CD14-positive monocyte (primary cell): ENCODE measurements at regions not wholly inside any gene's neighbourhood (a gene's known extent, or its start where the extent isn't known, plus 50 kb on each side); places are given as distances from the start of the nearest gene placed in this dataset.

Source experiments
- DNase-seq, 3 donors: peaks; one replicate each; pipeline ENCODE4 v3.0.0-alpha.2; 2011 to 2022
- H2AFZ ChIP-seq: 2 replicates; pipeline ENCODE4 v1.6.0; 2012; ENCODE audit warnings: mild to moderate bottlenecking, low read depth, low read length, inconsistent platforms; ENCODE audit not compliant: insufficient read depth, poor library complexity, severe bottlenecking
- H3K27ac ChIP-seq, 2 donors: 1 replicate in 1 of 2; 2 replicates in 1 of 2; pipeline ENCODE4 v1.5.1; 2012 to 2013; ENCODE audit warnings: low read length in 2 of 2, control low read depth in 1 of 2, inconsistent platforms in 1 of 2, low read depth in 1 of 2, mild to moderate bottlenecking in 1 of 2
- H3K27me3 ChIP-seq, 2 donors: one replicate each; pipeline versions ENCODE4 v1.6.0 to v1.6.1; 2011 to 2013; ENCODE audit warnings: low read length in 2 of 2; ENCODE audit not compliant: control insufficient read depth in 2 of 2, insufficient read depth in 2 of 2
- H3K36me3 ChIP-seq, 2 donors: replicated peaks in 1 of 2; 1 replicate in 1 of 2; 2 replicates in 1 of 2; pipeline versions ENCODE4 v1.5.1 to v1.6.1; 2012 to 2013; ENCODE audit warnings: low read length in 2 of 2, control low read depth in 1 of 2, inconsistent platforms in 1 of 2, mild to moderate bottlenecking in 1 of 2; ENCODE audit not compliant: insufficient read depth in 2 of 2, control insufficient read depth in 1 of 2
- H3K4me1 ChIP-seq, 2 donors: 1 replicate in 1 of 2; 2 replicates in 1 of 2; pipeline versions ENCODE4 v1.5.1 to v1.6.1; 2012 to 2013; ENCODE audit warnings: low read length in 2 of 2, control low read depth in 1 of 2, inconsistent platforms in 1 of 2, mild to moderate bottlenecking in 1 of 2, moderate library complexity in 1 of 2; ENCODE audit not compliant: insufficient read depth in 2 of 2, control insufficient read depth in 1 of 2
- H3K4me2 ChIP-seq: replicated peaks from 2 replicates; pipeline ENCODE3; 2012; ENCODE audit warnings: low read length, moderate library complexity, mild to moderate bottlenecking; ENCODE audit not compliant: poor library complexity, severe bottlenecking; ENCODE audit errors: extremely low read depth
- H3K4me3 ChIP-seq, 3 experiments: fragments of 200-600 bp in 1 of 3; sonication (generic) in 1 of 3; replicated peaks in 1 of 3; 1 replicate in 2 of 3; 2 replicates in 1 of 3; pipeline ENCODE4 v1.5.1; 2011 to 2013; ENCODE audit warnings: low read length in 3 of 3, mild to moderate bottlenecking in 3 of 3, control low read depth in 2 of 3, low read depth in 2 of 3, inconsistent platforms in 1 of 3, moderate library complexity in 1 of 3
- H3K79me2 ChIP-seq: 2 replicates; pipeline ENCODE4 v1.6.0; 2012; ENCODE audit warnings: mild to moderate bottlenecking, control low read depth, inconsistent platforms, low read length, moderate library complexity; ENCODE audit not compliant: insufficient read depth
- H3K9ac ChIP-seq: 2 replicates; pipeline ENCODE4 v1.6.0; 2017; ENCODE audit warnings: low read length, mild to moderate bottlenecking; ENCODE audit not compliant: insufficient read depth, poor library complexity, severe bottlenecking
- H3K9me3 ChIP-seq, 2 donors: replicated peaks in 1 of 2; 1 replicate in 1 of 2; 2 replicates in 1 of 2; pipeline versions ENCODE4 v1.5.1 to v1.6.1; 2012 to 2013; ENCODE audit warnings: low read length in 2 of 2, control low read depth in 1 of 2; ENCODE audit not compliant: control insufficient read depth in 1 of 2, insufficient read depth in 1 of 2
- H4K20me1 ChIP-seq: 2 replicates; pipeline ENCODE4 v1.6.0; 2012; ENCODE audit warnings: mild to moderate bottlenecking, low read length, control low read depth, moderate library complexity; ENCODE audit not compliant: insufficient read depth
- H3K27ac Mint-ChIP-seq, 7 donors: one replicate each; pipeline ENCODE4 v1.8.0; 2020; ENCODE audit warnings: mild to moderate bottlenecking in 7 of 7, mixed read lengths in 7 of 7, moderate library complexity in 6 of 7, inconsistent platforms in 2 of 7
- H3K27me3 Mint-ChIP-seq, 3 donors: one replicate each; pipeline ENCODE4 v1.8.0; 2021 to 2022; ENCODE audit warnings: low read depth in 3 of 3, mild to moderate bottlenecking in 3 of 3, mixed read lengths in 3 of 3, moderate library complexity in 3 of 3, inconsistent platforms in 1 of 3
- H3K36me3 Mint-ChIP-seq, 2 donors: one replicate each; pipeline ENCODE4 v1.8.0; 2020; ENCODE audit warnings: mixed read lengths in 2 of 2, inconsistent platforms in 1 of 2, mild to moderate bottlenecking in 1 of 2
- H3K4me1 Mint-ChIP-seq: one replicate; pipeline ENCODE4 v1.8.0; 2020; ENCODE audit warnings: mild to moderate bottlenecking, mixed read lengths
- H3K4me3 Mint-ChIP-seq, 2 donors: one replicate each; pipeline ENCODE4 v1.8.0; 2020; ENCODE audit warnings: mild to moderate bottlenecking in 2 of 2, mixed read lengths in 2 of 2, moderate library complexity in 1 of 2
- H3K9me3 Mint-ChIP-seq, 7 donors: one replicate each; pipeline ENCODE4 v1.8.0; 2020 to 2022; ENCODE audit warnings: mixed read lengths in 7 of 7, mild to moderate bottlenecking in 6 of 7, moderate library complexity in 6 of 7, inconsistent platforms in 2 of 7
- CTCF ChIP-seq: fragments of 200-600 bp; IDR thresholded peaks from one replicate; pipeline ENCODE4 v1.8.0; 2022; ENCODE audit warnings: antibody characterized with exemption, mild to moderate bottlenecking
- WGBS: methylation state at CpG from one replicate; pipeline ENCODE4 v1.1.5; 2013; ENCODE audit warnings: missing lambda C conversion rate; ENCODE audit not compliant: insufficient coverage; 5-methylcytosine and 5-hydroxymethylcytosine counted together
- intact Hi-C, 2 donors: fragments of 100-400 bp; cut with micrococcal nuclease; formaldehyde crosslinking; loops; one replicate each; pipeline versions ENCODE4 v1.15.0 to v1.15.1; 2023

GRCh38 chr3:23083701-23084100, 119.4 kb upstream of the UBE2E2 start:
- Mint-ChIP-seq H3K9me3 (peaks cover 0 to 1% (median 0%) of the 10 kb centered on the region in 7 donors), H3K27me3 (peaks cover 0 to 2% (median 0%) of the 10 kb centered on the region in 3 donors), H3K36me3 (no peaks in the 10 kb centered on the region), H3K4me3 (no peak overlapping the region), H3K27ac (no peak overlapping the region), H3K4me1 (peaks cover 10% of the 10 kb centered on the region)
- no peak overlapping the region for H3K4me3 ChIP-seq
- peaks cover 0 to 8% of the 10 kb centered on the region in 2 donors for H3K4me1 ChIP-seq
- H3K4me2 ChIP-seq, result no peak overlapping the region
- H3K27me3 ChIP-seq, result no peaks in the 10 kb centered on the region
- intact Hi-C loops, result no loop called here
- WGBS, result 88% methylated on average over 3 of the region's 4 CpGs
- H3K27ac ChIP-seq, result no peak overlapping the region
- H2AFZ ChIP-seq, result no peak overlapping the region
- no peaks in the 10 kb centered on the region for H4K20me1 ChIP-seq
- H3K9ac ChIP-seq, result no peak overlapping the region
- H3K36me3 ChIP-seq, result no peaks in the 10 kb centered on the region
- TF ChIP-seq CTCF, result no peak
- DNase-seq, result no peak
- no peaks in the 10 kb centered on the region for H3K9me3 ChIP-seq
- no peaks in the 10 kb centered on the region for H3K79me2 ChIP-seq

- intact Hi-C loops, result no loop called here
- no peaks in the 10 kb centered on the region for H3K9me3 ChIP-seq
- Mint-ChIP-seq H3K27ac (no peak overlapping the region), H3K36me3 (no peaks in the 10 kb centered on the region), H3K27me3 (peaks cover 0 to 2% (median 0%) of the 10 kb centered on the region in 3 donors), H3K4me3 (no peak overlapping the region), H3K9me3 (peaks cover 0 to 5% (median 0%) of the 10 kb centered on the region in 7 donors), H3K4me1 (peaks cover 10% of the 10 kb centered on the region)
- H3K9ac ChIP-seq, result no peak overlapping the region
- peaks cover 0 to 8% of the 10 kb centered on the region in 2 donors for H3K4me1 ChIP-seq
- H3K36me3 ChIP-seq, result no peaks in the 10 kb centered on the region
- no peak for TF ChIP-seq CTCF
- no peaks in the 10 kb centered on the region for H4K20me1 ChIP-seq
- H3K27me3 ChIP-seq, result no peaks in the 10 kb centered on the region
- H3K27ac ChIP-seq, result no peak overlapping the region
- no peak overlapping the region for H3K4me2 ChIP-seq
- DNase-seq, result no peak
- no peaks in the 10 kb centered on the region for H3K79me2 ChIP-seq
- H3K4me3 ChIP-seq, result no peak overlapping the region
- H2AFZ ChIP-seq, result no peak overlapping the region
These were observed 118.8 kb upstream of the UBE2E2 start for GRCh38 chr3:23084367-23084766.
